GM12892 (cell line): ENCODE measurements at regions not wholly inside any gene's neighbourhood (a gene's known extent, or its start where the extent isn't known, plus 50 kb on each side); places are given as distances from the start of the nearest gene placed in this dataset.

ENCODE experiments used
- DNase-seq: peaks from one replicate; pipeline ENCODE4 v3.0.0; 2011; ENCODE audit not compliant: insufficient read length
- FAIRE-seq: peaks from 2 replicates; lab custom pipeline; 2011; peaks lifted over from hg19 to GRCh38; lab: Jason Lieb, UNC
- POLR2A ChIP-seq: IDR thresholded peaks from 2 replicates; pipeline ENCODE4 v1.6.1; 2011; ENCODE audit warnings: low read depth, low read length, control low read depth
- POLR2AphosphoS5 ChIP-seq: IDR thresholded peaks from 2 replicates; pipeline ENCODE4 v1.6.1; 2011; ENCODE audit warnings: low read depth, low read length, control low read depth
- TAF1 ChIP-seq: IDR thresholded peaks from 2 replicates; pipeline ENCODE4 v1.6.1; 2011; ENCODE audit warnings: low read depth, mild to moderate bottlenecking, control low read depth, low read length, borderline replicate concordance

DNA sequence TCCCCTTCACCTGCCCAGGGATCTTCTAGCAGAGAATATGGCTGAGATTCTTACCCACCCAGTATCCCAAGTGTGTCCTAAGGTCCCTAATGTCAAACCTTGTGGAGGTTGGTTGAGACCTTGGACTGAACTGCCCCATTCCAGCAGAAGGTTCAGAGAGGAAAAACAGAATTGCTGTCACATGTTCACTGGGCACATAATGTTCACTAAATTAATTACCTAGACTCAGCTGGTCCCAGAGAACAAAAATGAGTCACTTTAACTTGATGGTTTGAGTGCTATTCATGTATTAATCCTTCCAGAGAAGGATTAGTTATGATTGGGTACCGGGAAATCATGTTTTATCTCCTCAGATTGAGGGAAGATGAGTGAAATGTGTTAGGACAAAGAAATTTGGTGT, 171.3 kb upstream of the GADL1 start:
- DNase-seq (no peak), FAIRE-seq (no peak)
- TF ChIP-seq POLR2AphosphoS5, result no peak
- no peak for TF ChIP-seq TAF1
- no peak for TF ChIP-seq POLR2A

DNA sequence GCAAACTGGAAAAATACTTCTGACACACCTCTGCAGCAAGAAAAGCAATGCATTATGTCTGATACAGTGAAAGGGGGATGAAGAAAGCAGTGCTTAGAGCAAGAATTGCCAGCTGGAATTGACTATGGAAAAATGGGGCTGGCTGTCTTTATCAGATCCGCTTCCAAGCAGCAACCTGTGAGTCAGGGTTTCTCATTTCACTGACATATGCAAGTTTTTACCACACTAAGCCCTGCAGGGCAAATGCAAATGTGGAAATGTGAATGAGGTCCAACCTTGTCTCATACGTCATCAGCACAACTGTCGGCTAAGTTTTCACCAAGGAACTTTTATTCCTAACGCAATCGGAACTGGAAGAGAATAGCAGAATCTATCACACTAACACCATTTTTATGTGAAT, 172.5 kb upstream of the GADL1 start:
- TF ChIP-seq TAF1, result no peak
- no peak for TF ChIP-seq POLR2A
- no peak for TF ChIP-seq POLR2AphosphoS5
- DNase-seq (no peak), FAIRE-seq (no peak)

DNA sequence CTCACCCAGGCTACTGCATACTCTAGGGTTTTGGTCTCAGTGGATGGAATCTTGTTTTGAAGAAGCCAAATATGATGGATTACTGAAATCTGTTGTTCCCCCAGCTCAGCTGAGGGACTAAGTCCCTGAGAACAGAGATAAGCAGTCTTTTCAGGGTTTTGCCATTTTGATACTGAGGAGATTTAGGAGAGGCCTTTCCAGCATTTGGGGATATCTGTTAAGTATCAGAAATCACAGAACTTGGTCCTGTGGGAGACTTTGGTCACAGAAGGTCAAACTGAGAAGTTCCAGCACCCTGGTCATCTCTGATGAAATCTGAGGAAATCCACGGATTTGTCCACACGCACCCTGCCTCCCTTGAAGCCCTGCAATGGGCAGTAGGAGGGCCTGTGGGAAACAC, 181.0 kb upstream of the GADL1 start:
- no peak for FAIRE-seq
- no peak for TF ChIP-seq POLR2AphosphoS5
- TF ChIP-seq TAF1, result no peak
- TF ChIP-seq POLR2A, result no peak
- DNase-seq, result no peak

DNA sequence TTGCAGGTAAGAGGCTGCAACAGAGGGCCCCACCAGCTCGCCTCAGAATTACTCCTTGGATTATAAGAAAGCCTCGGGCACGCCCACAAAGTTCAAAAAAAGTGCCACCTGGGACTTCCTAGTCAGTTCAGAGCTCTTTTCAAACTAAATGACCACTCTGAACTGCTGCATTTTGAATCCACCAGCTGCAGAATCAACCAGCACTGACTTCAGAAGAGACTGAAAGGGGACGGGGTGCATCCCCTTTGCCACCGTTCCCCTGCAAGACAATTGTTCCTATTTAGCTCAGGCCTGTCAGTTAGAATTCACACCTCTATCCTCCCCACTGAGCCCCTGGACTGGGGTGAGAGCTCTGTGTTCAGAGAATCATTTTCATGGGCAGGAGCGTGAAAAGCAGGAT, 181.4 kb upstream of the GADL1 start:
- no peak for DNase-seq
- no peak for TF ChIP-seq POLR2A
- TF ChIP-seq TAF1, result no peak
- FAIRE-seq, result no peak

DNA sequence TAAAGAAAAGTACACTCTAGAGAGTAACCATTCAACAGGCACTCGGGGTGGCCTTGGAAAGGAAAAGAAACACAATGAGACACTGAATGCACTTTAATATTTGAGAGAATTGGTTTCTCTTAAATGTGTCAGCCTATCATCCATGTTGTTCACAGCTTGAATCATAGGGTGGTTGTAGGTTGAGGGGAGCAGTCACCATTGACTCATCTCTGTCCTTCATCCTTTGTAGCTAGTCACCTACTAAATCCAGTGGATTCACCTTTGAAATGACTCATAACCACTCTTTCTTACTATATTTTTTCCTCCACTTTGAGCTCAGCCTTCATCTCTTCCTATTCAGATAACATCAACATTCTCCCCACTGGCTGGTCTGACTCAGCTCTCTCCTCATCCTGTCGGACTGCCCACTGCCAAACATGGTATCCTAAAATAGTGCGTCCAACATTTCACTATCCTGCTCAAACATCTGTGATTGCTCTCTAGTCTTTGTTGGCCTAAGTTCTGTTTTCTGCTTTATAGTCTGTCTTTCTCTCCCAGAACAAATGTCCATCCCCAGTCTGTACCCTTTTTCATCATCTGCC, 182.7 kb upstream of the GADL1 start:
- TF ChIP-seq POLR2AphosphoS5 (no peak), POLR2A (no peak), TAF1 (no peak)
- DNase-seq (no peak), FAIRE-seq (no peak)

DNA sequence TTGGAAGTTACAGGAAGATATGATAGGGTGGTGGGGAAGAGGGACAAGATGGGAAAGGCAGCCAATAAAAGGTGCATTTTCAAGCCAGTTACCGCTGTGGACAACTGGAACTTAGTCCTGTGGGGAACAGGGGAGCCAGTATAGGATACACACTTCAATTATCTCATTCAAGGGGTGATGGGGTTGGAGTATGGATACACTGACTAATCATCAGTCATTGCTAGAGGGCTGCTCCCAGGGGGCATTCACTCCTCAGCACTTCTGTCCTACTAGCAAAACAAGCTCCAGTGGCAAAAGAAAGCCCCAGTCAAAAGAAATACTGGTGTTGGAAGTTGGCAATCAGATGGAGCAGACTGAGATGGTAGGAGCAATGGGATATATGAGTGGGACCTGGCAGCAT, 183.4 kb upstream of the GADL1 start:
- TF ChIP-seq POLR2AphosphoS5, result no peak
- TF ChIP-seq TAF1, result no peak
- no peak for TF ChIP-seq POLR2A
- FAIRE-seq (no peak), DNase-seq (no peak)

DNA sequence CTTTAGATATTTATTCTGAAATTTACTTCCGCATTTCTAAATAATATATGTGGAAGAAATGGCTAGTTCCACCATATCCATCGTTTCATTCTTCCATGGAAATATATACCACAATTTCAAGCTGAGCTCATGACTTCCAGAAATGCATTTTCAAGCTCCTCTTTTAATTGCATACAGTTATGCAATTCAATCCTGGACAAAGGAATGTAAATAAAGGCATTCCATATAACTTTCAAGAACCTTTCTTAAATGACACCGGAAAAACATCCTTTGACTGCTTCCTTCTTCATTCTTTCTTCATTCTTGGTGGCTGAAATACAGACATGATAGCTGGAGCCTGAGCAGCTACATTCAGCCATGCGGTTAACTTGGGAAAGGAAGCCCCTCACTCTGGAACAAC, 185.2 kb upstream of the GADL1 start:
- FAIRE-seq (no peak), DNase-seq (no peak)
- TF ChIP-seq TAF1 (no peak), POLR2AphosphoS5 (no peak), POLR2A (no peak)

DNA sequence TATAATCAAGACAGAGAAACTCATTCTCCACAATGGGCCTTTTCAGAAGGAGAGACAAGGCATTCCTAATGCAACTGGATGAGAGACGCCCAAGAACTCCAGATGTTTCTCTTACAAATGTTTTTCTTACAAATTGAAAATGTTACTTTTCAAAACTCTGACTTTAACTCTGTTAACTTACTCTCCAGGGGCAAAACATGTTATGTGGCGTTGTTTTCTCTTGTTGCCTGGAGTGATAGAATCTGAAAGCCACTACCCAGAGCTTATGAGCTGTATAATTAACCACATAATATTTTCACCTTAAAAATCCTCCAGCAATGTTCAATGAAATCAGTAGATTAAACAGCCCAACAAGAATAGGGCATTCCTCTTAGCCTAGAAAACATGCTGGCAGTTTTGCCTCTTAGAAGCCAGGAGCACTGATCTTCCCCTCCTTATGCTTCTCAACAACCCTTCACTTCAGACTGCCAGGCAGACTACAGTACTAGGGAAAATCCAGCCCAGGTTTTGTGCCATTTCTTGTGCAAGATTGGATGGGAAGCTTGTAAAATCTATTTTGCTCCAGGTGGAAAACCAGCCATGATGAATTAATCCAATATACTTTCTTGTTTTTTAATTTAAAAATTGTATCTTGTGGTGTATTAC, 186.7 kb upstream of the GADL1 start:
- no peak for FAIRE-seq
- TF ChIP-seq POLR2A, result no peak
- TF ChIP-seq POLR2AphosphoS5, result no peak
- TF ChIP-seq TAF1, result no peak
- DNase-seq, result no peak

DNA sequence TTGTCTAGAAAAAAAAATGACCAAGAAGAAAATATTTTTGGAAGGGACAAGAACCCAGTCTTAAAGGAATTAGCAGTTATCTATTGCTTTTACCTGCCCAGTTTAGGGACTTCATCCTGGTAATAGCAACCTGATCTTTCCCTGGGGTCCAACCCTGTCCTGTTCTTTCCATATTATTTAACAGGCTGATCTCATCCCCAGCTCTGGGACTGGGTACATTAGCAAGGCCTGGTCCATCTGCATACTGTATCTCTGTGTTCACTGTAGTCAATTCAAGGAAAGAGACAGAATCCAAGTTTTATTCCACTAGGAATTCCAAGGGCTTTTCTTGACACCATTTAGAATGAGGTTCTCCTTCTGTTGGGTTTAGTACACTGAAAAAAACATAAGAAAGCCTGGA, 191.7 kb upstream of the GADL1 start:
- no peak for DNase-seq
- no peak for TF ChIP-seq POLR2A
- TF ChIP-seq TAF1, result no peak
- TF ChIP-seq POLR2AphosphoS5, result no peak
- FAIRE-seq, result no peak

DNA sequence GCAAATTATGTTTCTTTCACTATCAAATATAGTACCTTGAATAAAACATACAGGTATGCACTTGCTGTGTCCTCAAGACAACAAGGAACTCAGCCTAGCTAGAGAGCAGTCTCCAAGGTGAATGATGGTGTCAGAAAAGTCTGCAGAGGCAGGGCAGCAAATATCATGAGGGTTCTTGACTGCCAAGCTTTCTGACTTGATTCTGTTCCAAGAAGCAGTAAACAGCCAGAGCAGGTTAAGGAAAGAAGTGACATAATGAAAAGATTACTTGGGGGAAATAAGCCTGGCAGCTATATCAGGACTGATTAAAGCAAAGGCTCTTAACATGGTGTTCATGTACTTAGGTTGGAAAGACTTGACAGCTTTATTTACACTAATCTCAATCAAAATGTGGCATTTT, 192.2 kb upstream of the GADL1 start:
- TF ChIP-seq POLR2AphosphoS5, result no peak
- no peak for TF ChIP-seq POLR2A
- no peak for TF ChIP-seq TAF1
- no peak for FAIRE-seq
- DNase-seq, result no peak

DNA sequence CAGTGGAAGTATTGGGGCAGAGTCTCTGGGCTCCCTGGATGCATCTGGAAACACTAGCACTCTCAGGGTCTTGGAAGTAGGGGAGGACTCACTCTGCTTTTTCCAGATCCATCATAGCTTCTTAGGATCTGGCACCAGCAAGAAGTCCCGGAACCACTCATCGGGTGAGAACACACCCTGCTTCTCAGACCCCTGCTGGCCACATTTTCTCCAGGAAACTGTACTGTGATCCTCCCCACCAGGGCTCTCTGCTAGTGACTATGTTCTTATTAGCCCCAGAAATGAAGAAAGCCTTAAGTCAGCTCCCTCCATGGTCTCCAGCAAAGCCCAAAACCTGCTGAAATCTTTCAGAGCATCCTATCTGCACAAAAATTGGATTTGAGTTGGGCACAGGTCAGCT, 197.3 kb upstream of the GADL1 start:
- no peak for DNase-seq
- TF ChIP-seq POLR2AphosphoS5, result no peak
- TF ChIP-seq POLR2A, result no peak
- TF ChIP-seq TAF1, result no peak
- FAIRE-seq, result no peak

DNA sequence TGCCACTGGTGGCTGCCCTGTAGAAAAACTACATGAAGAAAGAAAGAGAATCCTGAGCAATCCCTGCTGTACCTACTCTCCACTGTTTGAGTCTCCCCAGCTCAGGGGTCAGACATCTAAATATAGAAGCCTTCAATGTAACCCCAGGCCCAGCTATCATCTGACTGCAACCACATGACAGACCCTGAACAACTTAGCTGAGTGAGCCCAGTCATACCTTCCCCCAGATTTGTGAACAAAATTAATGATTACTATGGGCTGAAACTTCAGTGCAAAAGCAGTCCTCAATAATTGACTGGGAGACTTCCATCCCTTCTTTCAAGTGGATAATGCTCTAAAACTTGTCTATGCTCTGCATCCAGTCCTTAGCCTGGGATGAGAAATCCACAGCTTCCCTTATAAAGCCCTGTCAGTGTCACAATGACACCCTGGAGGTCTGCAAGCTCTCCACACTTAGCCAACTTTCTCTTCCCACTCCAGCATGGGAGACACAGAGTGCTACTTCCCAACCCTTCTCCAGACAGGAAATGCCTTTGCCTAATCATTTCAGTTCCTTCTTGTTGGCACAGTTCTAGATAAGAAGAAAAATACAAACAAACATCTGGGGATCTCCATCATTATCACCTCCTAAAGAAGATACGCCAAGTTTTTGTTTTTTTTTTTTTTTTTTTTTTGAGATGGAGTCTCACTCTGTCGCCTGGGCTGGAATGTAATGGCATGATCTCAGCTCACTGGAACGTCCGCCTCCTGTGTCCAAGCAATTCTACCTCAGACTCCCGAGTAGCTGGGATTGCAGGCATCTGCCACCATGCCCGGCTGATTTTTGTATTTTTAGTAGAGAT, 198.5 kb upstream of the GADL1 start:
- no peak for FAIRE-seq

More for the DNA sequence above, 198.5 kb upstream of the GADL1 start:
- DNase-seq, result no peak
- TF ChIP-seq POLR2AphosphoS5 (no peak), POLR2A (no peak), TAF1 (no peak)
